ENCODE measurements at regions not wholly inside any gene's neighbourhood (a gene's known extent, or its start where the extent isn't known, plus 50 kb on each side); places are given as distances from the start of the nearest gene placed in this dataset.

DNA sequence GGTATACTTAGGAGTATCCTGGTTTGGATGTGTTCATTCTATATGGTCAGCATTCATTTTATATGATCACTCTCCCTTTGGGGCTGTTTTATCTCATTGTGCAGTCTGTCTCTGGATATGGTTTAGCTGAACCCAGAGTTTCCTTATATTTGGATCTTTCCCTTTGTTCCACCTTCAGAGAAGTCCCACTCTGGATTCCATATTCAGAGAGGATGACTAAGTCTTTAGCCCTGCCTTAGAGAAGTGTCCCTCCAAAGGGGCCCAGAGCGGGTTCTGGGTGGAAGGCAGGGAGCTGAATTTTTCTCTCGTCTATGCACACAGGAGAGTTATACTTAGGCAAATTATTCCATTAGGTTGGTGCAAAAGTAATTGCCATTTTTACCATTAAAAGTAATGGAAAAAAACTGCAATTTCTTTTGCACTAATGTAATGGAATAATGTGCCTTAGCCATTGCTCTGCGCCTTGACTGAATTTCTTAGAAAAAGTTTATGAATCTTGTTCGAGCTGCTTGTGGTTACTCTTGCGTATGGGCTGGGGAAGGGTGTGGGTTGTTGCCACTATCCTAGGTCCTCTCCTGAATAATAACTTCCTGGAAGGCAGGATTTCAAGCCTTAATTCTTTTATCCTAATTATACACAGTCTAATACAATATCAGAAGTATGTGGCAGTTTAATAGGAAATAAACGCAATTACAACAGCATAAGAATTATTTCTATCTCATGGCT lies 74.2 kb upstream of the MTPN start:
- no peak overlapping the region for H3K4me3 ChIP-seq (ENCODE audit: low read depth in 1 of 3, low read length in 3 of 3)
- DNase-seq (ENCODE audit: low spot score): no peak
- no peak overlapping the region for H3K9ac ChIP-seq (ENCODE audit: low read depth in 1 of 2, low read length in 2 of 2)
- peaks cover 0 to 3% (median 0%) of the 10 kb centered on the region in 4 donors for H3K27me3 ChIP-seq (ENCODE audit: control insufficient read depth in 4 of 4, insufficient read depth in 4 of 4, low read length in 3 of 4)
- TF ChIP-seq, protein P1, sequence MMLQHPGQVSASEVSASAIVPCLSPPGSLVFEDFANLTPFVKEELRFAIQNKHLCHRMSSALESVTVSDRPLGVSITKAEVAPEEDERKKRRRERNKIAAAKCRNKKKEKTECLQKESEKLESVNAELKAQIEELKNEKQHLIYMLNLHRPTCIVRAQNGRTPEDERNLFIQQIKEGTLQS (IDR thresholded peaks at IDR 0.05): no peak
- TF ChIP-seq RXRA (IDR thresholded peaks at IDR 0.05) (no peak), FOXA1 (IDR thresholded peaks at IDR 0.05) (no peak), TAF1 (conservative IDR thresholded peaks at IDR 0.05) (no peak), FOXA2 (IDR thresholded peaks at IDR 0.05) (no peak), NR2F2 (IDR thresholded peaks at IDR 0.05) (no peak)
- TF ChIP-seq, protein P2, sequence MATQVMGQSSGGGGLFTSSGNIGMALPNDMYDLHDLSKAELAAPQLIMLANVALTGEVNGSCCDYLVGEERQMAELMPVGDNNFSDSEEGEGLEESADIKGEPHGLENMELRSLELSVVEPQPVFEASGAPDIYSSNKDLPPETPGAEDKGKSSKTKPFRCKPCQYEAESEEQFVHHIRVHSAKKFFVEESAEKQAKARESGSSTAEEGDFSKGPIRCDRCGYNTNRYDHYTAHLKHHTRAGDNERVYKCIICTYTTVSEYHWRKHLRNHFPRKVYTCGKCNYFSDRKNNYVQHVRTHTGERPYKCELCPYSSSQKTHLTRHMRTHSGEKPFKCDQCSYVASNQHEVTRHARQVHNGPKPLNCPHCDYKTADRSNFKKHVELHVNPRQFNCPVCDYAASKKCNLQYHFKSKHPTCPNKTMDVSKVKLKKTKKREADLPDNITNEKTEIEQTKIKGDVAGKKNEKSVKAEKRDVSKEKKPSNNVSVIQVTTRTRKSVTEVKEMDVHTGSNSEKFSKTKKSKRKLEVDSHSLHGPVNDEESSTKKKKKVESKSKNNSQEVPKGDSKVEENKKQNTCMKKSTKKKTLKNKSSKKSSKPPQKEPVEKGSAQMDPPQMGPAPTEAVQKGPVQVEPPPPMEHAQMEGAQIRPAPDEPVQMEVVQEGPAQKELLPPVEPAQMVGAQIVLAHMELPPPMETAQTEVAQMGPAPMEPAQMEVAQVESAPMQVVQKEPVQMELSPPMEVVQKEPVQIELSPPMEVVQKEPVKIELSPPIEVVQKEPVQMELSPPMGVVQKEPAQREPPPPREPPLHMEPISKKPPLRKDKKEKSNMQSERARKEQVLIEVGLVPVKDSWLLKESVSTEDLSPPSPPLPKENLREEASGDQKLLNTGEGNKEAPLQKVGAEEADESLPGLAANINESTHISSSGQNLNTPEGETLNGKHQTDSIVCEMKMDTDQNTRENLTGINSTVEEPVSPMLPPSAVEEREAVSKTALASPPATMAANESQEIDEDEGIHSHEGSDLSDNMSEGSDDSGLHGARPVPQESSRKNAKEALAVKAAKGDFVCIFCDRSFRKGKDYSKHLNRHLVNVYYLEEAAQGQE (IDR thresholded peaks at IDR 0.05): no peak
- TF ChIP-seq, protein P3, sequence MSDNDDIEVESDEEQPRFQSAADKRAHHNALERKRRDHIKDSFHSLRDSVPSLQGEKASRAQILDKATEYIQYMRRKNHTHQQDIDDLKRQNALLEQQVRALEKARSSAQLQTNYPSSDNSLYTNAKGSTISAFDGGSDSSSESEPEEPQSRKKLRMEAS (IDR thresholded peaks at IDR 0.05): no peak
- no peaks in the 10 kb centered on the region for H3K36me3 ChIP-seq (ENCODE audit: control insufficient read depth in 4 of 4, insufficient read depth in 3 of 4, low read depth in 1 of 4, low read length in 3 of 4)
- no peak overlapping the region for H3K27ac ChIP-seq (ENCODE audit: low read depth in 1 of 2, low read length in 2 of 2)
- no peaks in the 10 kb centered on the region for H3K4me1 ChIP-seq (ENCODE audit: control insufficient read depth in 4 of 4, insufficient read depth in 4 of 4, low read length in 3 of 4)
- no peaks in the 10 kb centered on the region for H3K9me3 ChIP-seq (ENCODE audit: control insufficient read depth in 4 of 4, low read length in 3 of 4)
- 86% methylated on average over 6 of the region's 6 CpGs for WGBS

DNA sequence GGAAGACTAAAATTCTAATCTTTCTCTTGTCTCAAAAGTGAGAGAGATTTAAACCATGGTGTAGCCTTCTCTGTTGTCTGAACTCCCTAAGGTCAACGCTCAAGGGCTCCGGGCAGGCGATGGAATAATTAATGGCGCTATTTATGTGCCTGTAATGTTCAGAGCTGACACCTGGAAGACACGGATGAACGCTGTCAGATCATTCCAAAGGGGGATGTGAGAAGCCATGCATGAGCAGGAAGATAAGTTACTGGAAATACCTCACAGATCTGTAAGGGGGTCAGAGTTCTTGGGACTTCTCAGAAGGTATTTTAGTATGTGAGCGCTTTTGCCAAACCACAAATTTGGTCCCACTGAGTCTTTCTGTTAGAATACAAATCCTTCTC lies 73.3 kb upstream of the MTPN start:
- WGBS: 82% methylated on average over 7 of the region's 7 CpGs
- no peaks in the 10 kb centered on the region for H3K36me3 ChIP-seq (ENCODE audit: control insufficient read depth in 4 of 4, insufficient read depth in 3 of 4, low read depth in 1 of 4, low read length in 3 of 4)
- DNase-seq (ENCODE audit: low spot score): no peak
- H3K27me3 ChIP-seq (ENCODE audit: control insufficient read depth in 4 of 4, insufficient read depth in 4 of 4, low read length in 3 of 4): peaks cover 0 to 3% (median 0%) of the 10 kb centered on the region in 4 donors
- no peak overlapping the region for H3K27ac ChIP-seq (ENCODE audit: low read depth in 1 of 2, low read length in 2 of 2)
- no peak overlapping the region for H3K9ac ChIP-seq (ENCODE audit: low read depth in 1 of 2, low read length in 2 of 2)
- H3K9me3 ChIP-seq (ENCODE audit: control insufficient read depth in 4 of 4, low read length in 3 of 4): no peaks in the 10 kb centered on the region
- no peak overlapping the region for H3K4me3 ChIP-seq (ENCODE audit: low read depth in 1 of 3, low read length in 3 of 3)
- TF ChIP-seq HNF4A (conservative IDR thresholded peaks at IDR 0.05) (no peak), TAF1 (conservative IDR thresholded peaks at IDR 0.05) (no peak), YY1 (IDR thresholded peaks at IDR 0.05) (no peak), FOXA2 (IDR thresholded peaks at IDR 0.05) (no peak), JUND (IDR thresholded peaks at IDR 0.05) (no peak), RXRA (IDR thresholded peaks at IDR 0.05) (no peak), RAD21 (IDR thresholded peaks at IDR 0.05) (no peak), SP1 (IDR thresholded peaks at IDR 0.05) (no peak), GABPA (IDR thresholded peaks at IDR 0.05 in 1 of 2, conservative IDR thresholded peaks at IDR 0.05 in 1 of 2) (no peak), EGR1 (IDR thresholded peaks at IDR 0.05; ENCODE audit: low read depth in 2 of 2) (no peak), HNF4G (IDR thresholded peaks at IDR 0.05) (no peak)
- TF ChIP-seq, protein P1 (IDR thresholded peaks at IDR 0.05): no peak
- TF ChIP-seq, protein P3 (IDR thresholded peaks at IDR 0.05): no peak
- TF ChIP-seq, protein P4, sequence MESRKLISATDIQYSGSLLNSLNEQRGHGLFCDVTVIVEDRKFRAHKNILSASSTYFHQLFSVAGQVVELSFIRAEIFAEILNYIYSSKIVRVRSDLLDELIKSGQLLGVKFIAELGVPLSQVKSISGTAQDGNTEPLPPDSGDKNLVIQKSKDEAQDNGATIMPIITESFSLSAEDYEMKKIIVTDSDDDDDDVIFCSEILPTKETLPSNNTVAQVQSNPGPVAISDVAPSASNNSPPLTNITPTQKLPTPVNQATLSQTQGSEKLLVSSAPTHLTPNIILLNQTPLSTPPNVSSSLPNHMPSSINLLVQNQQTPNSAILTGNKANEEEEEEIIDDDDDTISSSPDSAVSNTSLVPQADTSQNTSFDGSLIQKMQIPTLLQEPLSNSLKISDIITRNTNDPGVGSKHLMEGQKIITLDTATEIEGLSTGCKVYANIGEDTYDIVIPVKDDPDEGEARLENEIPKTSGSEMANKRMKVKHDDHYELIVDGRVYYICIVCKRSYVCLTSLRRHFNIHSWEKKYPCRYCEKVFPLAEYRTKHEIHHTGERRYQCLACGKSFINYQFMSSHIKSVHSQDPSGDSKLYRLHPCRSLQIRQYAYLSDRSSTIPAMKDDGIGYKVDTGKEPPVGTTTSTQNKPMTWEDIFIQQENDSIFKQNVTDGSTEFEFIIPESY (IDR thresholded peaks at IDR 0.05): no peak
- TF ChIP-seq, protein P5, sequence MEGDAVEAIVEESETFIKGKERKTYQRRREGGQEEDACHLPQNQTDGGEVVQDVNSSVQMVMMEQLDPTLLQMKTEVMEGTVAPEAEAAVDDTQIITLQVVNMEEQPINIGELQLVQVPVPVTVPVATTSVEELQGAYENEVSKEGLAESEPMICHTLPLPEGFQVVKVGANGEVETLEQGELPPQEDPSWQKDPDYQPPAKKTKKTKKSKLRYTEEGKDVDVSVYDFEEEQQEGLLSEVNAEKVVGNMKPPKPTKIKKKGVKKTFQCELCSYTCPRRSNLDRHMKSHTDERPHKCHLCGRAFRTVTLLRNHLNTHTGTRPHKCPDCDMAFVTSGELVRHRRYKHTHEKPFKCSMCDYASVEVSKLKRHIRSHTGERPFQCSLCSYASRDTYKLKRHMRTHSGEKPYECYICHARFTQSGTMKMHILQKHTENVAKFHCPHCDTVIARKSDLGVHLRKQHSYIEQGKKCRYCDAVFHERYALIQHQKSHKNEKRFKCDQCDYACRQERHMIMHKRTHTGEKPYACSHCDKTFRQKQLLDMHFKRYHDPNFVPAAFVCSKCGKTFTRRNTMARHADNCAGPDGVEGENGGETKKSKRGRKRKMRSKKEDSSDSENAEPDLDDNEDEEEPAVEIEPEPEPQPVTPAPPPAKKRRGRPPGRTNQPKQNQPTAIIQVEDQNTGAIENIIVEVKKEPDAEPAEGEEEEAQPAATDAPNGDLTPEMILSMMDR (IDR thresholded peaks at IDR 0.05; ENCODE audit: low read depth, low read length, missing input control): no peak
- TF ChIP-seq, protein P2 (IDR thresholded peaks at IDR 0.05): no peak
- H3K4me1 ChIP-seq (ENCODE audit: control insufficient read depth in 4 of 4, insufficient read depth in 4 of 4, low read length in 3 of 4): no peaks in the 10 kb centered on the region

All from liver (tissue), 8 donors.